NCI-H69 (cell line): ENCODE measurements at regions not wholly inside any gene's neighbourhood (a gene's known extent, or its start where the extent isn't known, plus 50 kb on each side); places are given as distances from the start of the nearest gene placed in this dataset.

ENCODE experiments used
- DNase-seq: peaks from one replicate; lab custom pipeline; 2025; lab: John Stamatoyannopoulos, UW

GRCh38 chr15:96088650-96089049, 241.8 kb upstream of the NR2F2 start:
- no peak for DNase-seq

- no peak for DNase-seq
These were observed 241.0 kb upstream of the NR2F2 start for GRCh38 chr15:96089405-96090058.

- no peak for DNase-seq
These were observed 238.3 kb upstream of the NR2F2 start for GRCh38 chr15:96092186-96092585.

DNA sequence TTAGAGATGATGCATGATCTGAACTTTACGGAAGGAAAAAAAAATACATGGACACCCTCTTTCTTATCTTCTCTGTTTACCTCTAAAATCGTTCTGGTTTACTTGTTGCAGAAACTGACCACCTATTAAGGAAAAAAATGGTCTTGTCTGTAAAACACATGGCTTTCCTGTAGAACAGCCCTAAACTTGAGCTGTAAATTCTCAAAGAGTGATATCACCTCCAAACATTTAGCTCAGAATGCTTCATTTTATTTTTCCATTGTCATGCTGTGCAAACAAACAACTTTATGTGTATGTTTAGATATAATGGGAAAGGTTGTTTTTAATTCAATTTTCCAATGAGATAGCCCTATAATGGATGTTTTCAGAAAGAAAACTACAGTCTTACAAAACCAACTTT, 237.4 kb upstream of the NR2F2 start:
- no peak for DNase-seq

- no peak for DNase-seq
These were observed 232.8 kb upstream of the NR2F2 start for GRCh38 chr15:96097661-96098060.

GRCh38 chr15:96102631-96103030, 227.9 kb upstream of the NR2F2 start:
- no peak for DNase-seq

DNA sequence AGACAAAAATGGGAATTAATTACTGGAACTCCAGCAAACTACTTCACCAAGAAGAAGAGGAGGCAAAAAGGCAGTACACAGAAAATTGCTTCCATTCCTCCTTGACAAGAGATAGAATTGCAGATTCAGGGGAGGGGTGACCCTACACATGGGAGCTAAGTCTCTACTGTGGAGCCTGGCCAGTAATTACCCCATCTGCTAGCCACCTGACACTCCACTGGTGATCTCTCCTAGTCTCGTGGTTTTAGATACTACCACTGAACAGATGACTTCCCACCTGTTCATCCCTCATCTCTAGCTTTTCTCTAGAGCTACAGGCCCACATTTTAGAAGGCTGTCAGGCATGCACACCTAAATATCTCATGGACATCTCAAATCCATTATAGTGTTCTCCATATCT, 224.3 kb upstream of the NR2F2 start:
- DNase-seq, result no peak

- DNase-seq, result no peak
These were observed 223.9 kb upstream of the NR2F2 start for GRCh38 chr15:96106628-96107027.

GRCh38 chr15:96107916-96108315, 222.6 kb upstream of the NR2F2 start:
- no peak for DNase-seq

DNA sequence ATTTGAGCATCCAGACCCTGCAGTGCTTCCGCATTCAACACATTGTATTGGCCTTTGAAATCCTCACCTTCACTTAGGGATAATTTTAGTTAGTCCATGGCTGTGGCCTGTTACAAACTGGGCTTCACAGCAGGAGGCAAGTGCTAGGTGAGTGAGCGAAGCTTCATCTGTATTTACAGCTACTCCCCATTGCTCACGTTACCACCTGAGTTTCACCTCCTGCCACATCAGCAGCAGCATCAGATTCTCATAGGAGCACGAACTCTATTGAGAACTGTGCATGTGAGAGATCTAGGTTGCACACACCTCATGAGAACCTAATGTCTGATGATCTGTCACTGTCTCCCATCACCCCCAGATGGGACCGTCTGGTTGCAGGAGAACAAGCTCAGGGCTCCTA, 222.1 kb upstream of the NR2F2 start:
- no peak for DNase-seq

GRCh38 chr15:96109820-96110219, 220.7 kb upstream of the NR2F2 start:
- no peak for DNase-seq

GRCh38 chr15:96112018-96112417, 218.5 kb upstream of the NR2F2 start:
- DNase-seq, result no peak

DNA sequence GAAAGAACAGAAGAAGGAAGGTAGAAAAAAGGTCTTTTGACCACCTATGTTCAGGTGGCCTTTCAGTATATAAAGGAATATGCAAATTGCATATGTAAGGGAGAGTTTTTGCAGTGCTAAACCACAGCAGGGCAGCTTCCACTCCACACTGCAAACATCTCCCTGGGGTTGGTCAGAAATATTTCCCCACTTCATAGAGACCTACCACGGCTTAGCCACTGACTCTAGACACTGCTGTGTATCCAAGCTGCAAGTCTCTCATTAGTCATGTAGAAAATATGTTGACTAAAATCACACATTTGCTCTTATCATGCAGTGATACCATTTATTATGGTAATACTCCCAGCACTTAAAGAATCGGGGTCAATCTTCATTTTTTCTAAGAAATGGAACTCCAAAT, 214.9 kb upstream of the NR2F2 start:
- DNase-seq, result no peak

DNA sequence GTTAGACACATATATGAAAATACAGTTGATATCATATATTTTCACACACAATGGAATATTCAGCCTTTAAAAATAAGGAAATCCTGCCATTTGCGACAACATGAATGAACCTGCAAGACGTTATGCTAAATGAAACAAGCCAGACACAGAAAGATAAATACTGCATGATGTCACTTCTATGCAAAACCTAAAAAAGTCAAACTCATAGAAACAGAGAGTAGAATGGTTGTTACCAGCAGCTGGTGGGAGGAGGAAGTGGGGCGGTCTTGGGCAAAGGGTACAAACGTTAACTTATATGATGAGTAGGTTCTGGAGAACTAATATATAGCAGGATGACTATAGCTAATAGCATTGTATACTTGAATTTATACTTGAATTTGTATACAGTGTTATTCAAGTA, 213.2 kb upstream of the NR2F2 start:
- DNase-seq, result no peak

DNA sequence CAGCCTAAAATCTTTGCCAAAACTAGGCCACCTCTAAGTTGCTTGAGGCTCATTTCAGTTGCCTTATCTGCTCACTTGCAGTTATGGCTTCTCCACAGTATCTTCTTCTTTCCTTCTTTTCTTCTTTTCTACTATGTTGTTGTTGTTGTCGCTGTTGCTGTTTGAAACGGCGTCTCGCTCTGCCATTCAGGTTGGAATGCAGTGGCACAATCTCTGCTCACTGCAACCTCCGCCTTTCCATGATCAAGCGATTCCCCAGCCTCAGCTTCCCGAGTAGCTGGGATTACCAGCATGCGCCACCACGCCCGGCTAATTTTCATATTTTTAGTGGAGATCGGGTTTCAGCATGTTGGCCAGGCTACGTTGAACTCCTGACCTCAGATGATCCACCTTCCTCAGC, 210.8 kb upstream of the NR2F2 start:
- no peak for DNase-seq

DNA sequence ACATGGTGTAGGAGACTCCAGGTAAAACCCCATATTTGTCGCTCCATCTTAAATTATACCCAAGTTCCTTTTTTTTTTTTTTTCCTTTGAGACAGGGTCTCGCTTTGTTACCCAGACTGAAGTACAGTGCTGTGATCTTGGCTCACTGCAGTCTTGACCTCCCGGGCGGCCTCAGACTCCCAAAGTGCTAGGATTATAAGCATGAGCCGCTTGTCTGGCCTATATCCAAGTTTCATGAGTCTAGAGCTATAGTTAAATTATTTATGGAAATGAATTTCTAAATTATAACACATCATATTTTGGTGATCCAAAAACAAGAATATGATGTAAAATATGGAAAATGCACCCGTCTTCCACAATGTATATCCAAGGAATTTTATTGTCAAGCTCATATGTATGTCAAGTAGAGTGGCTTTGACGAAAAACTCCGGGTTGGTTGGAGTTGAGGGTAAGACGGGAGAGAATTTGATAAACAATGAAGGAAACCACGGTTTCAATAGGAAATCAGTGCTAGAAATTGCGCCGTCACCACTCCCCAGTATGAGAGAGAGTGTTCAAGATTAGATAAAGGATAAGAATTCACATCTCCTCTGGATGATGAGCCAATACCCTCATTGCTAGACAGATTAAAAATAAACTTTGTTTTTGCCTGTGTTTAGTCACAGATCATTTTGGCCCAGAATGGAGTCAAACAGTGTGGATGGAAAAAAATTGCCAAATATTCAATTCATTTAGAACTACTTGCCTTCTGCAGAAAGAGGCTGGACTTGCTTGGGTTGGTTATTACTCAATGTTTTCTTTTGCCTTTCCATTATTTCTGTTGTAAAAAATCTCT, 209.2 kb upstream of the NR2F2 start:
- no peak for DNase-seq

DNA sequence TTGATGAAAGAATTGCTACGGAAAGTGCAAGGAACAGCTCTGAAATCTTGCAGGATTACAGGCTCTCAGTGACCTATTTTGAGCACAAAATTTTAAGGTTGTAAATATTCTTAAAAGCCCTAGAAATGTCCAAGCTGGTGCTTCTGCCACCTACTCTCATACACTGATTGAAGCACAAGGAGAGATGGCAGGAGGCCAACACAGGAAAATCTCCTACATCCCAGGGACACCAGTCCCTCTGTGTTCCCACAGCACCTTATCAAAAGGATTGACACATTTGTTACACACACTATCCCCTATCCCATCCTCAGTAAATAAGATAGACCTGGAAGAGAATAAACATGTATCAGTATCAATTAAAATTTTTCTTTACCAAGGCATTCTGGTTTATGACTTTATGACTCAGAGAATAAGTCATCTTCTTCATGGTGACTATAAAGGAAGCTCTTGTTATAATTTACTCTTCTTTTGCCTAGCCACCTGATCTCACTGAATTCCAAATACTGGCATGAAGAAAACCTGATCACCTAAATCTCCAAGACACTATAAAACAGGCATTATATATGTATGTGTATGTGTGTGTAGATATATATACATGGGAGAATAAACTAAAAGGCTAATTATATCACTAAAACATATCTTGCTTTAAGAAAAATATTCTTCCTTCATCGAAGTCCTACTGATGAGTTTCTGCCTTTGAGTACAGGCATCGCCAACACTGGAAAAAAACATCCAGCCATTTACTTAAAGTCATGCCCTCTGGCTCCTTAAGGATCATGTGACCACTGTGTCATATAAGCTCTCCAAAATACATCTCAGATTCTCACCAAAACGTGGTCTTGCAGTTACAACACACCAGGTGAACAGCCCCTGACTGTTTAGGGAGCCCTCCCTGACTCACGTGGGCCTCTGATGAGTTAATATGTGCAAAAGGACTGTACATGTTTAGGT, 208.1 kb upstream of the NR2F2 start:
- no peak for DNase-seq

- DNase-seq, result no peak
These were observed 207.5 kb upstream of the NR2F2 start for GRCh38 chr15:96123028-96123400.

- no peak for DNase-seq
These were observed 206.8 kb upstream of the NR2F2 start for GRCh38 chr15:96123630-96124187.

DNA sequence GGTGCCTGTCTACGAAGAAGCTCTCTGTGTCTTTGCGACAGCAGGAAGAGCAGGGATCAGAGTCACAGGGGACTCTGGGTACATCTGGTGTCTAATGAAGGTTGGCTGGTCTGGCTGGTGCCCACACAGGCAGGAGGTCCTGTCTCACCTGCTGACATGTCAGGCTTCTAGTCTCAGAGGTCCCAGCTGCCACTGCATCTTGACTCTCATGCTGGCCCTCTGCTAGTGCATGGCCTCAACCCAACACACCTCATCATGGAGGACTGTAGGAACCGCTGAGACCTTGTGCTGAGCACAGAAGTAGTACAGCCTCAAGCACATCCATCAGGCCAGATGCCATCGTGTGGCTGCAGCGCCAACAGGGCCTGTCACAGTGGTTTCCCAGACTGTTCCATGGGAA, 206.1 kb upstream of the NR2F2 start:
- DNase-seq, result no peak

DNA sequence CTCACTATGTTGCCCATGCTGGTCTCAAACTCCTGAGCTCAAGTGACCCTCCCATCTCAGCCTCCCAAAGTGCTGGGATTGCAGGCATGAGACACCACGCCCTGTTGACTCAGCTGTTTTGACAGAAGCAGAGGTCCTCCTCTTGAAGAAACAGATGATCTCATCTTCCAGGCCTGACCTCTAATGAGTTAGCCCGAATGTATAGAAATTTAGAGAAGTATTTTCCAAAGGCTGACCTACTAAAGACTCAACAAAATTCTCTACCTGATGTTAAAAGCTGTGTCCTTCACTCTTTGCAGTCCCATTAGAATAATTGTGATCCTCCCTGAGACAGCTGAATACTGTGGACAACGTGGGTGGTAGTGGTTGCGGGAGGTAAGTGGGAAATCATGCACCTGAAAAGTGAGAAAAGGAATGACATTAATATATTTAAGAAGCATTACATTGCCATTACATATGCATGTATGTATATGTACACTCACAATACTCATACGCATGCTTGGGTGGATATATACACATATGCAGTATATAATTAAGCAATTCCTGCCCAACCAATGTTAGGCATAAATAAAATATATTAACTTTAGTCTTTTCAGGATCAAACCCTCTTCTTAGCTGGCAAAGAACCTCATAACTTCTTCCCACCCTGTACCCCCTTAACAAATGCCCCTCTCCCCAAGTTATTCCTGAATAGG, 204.6 kb upstream of the NR2F2 start:
- DNase-seq, result no peak

DNA sequence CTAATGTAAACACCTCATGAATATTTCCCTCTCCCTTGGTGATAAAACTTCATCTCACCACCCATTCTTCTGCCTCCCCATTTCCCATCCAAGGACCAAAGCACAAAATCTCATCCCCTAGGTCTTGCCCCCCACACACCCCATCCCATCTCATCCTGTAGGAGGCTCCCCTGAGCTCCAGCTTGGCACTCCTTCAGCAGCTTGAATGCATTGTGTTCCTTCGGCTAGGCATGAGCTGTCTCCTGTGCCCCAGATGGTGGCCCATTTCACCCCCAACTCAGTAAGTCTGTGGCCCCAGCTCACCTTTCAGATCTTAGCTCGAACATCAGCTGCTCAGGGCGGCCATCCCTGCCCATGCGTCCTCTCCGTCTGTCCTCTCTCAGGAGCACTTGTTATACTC, 203.6 kb upstream of the NR2F2 start:
- DNase-seq, result no peak
